ENCODE measurements at regions not wholly inside any gene's neighbourhood (a gene's known extent, or its start where the extent isn't known, plus 50 kb on each side); places are given as distances from the start of the nearest gene placed in this dataset.
"Not testable (repeated sequence)": the region's sequence is repeated elsewhere in the genome, so short reads cannot be mapped to it uniquely, and the experiment has no call there.

GRCh38 chr3:84683493-84683892, 275.3 kb upstream of the CADM2 start:
- Histone ChIP-seq H3K27me3 (ENCODE audit: insufficient read depth, low read length, poor library complexity, severe bottlenecking) (no peaks in the 10 kb centered on the region), H3F3A (ENCODE audit: low read depth) (no peaks in the 10 kb centered on the region), H3K79me2 (ENCODE audit: insufficient read depth, low read length) (no peaks in the 10 kb centered on the region), H3K4me3 (ENCODE audit: low read length, poor library complexity, severe bottlenecking) (no peak overlapping the region), H3K9me2 (replicated peaks; ENCODE audit: low read depth, low read length) (no peaks in the 10 kb centered on the region), H3K4me1 (ENCODE audit: insufficient read depth, low read length, poor library complexity, severe bottlenecking) (no peaks in the 10 kb centered on the region), H4K20me1 (ENCODE audit: insufficient read depth, low read length, poor library complexity, severe bottlenecking) (no peaks in the 10 kb centered on the region), H2AFZ (ENCODE audit: low read length) (no peak overlapping the region), H3K36me3 (ENCODE audit: insufficient read depth, low read length) (no peaks in the 10 kb centered on the region), H3K9ac (ENCODE audit: low read depth, low read length, poor library complexity, severe bottlenecking) (no peak overlapping the region), H3K4me2 (ENCODE audit: low read depth, low read length, poor library complexity, severe bottlenecking) (no peak overlapping the region), H3K9me3 (ENCODE audit: insufficient read depth, low read depth, low read length) (no peaks in the 10 kb centered on the region)
- TF ChIP-seq EZH2phosphoT487 (IDR thresholded peaks at IDR 0.05; ENCODE audit: borderline replicate concordance) (no peak), CTCF (conservative IDR thresholded peaks at IDR 0.05; ENCODE audit: low read length) (no peak)

DNA sequence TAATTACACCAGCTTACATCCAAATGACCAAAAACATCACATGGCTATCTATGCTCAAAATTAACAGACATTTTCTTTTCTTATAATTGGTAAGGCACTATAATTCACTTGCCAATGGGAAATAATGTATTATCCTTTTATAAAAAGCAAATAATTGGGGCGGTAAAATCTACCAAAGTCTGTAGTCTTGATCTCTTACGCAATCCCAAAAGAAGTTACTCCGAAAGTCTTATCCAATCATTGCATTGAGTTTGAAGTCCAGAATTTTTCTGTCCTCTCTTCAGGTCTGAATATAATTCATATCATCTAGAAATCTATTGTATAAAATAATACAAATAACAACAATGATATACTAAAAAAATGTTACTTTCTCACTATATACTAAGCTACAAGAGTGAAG, 273.3 kb upstream of the CADM2 start:
- Histone ChIP-seq H3K9me3 (ENCODE audit: insufficient read depth, low read depth, low read length) (no peaks in the 10 kb centered on the region), H3K79me2 (ENCODE audit: insufficient read depth, low read length) (no peaks in the 10 kb centered on the region), H3K4me2 (ENCODE audit: low read depth, low read length, poor library complexity, severe bottlenecking) (no peak overlapping the region), H3K9ac (ENCODE audit: low read depth, low read length, poor library complexity, severe bottlenecking) (no peak overlapping the region), H3F3A (ENCODE audit: low read depth) (no peaks in the 10 kb centered on the region), H3K27me3 (ENCODE audit: insufficient read depth, low read length, poor library complexity, severe bottlenecking) (no peaks in the 10 kb centered on the region), H3K4me3 (ENCODE audit: low read length, poor library complexity, severe bottlenecking) (no peak overlapping the region), H4K20me1 (ENCODE audit: insufficient read depth, low read length, poor library complexity, severe bottlenecking) (no peaks in the 10 kb centered on the region), H2AFZ (ENCODE audit: low read length) (no peak overlapping the region), H3K36me3 (ENCODE audit: insufficient read depth, low read length) (no peaks in the 10 kb centered on the region), H3K4me1 (ENCODE audit: insufficient read depth, low read length, poor library complexity, severe bottlenecking) (no peaks in the 10 kb centered on the region), H3K9me2 (replicated peaks; ENCODE audit: low read depth, low read length) (no peaks in the 10 kb centered on the region)
- no peak for TF ChIP-seq CTCF (conservative IDR thresholded peaks at IDR 0.05; ENCODE audit: low read length)
- TF ChIP-seq EZH2phosphoT487 (IDR thresholded peaks at IDR 0.05; ENCODE audit: borderline replicate concordance) = no peak

- H3K36me3 ChIP-seq (ENCODE audit: insufficient read depth, low read length) = no peaks in the 10 kb centered on the region
- no peaks in the 10 kb centered on the region for H3K9me2 ChIP-seq (replicated peaks; ENCODE audit: low read depth, low read length)
- TF ChIP-seq EZH2phosphoT487 (IDR thresholded peaks at IDR 0.05; ENCODE audit: borderline replicate concordance) = no peak
- TF ChIP-seq CTCF (conservative IDR thresholded peaks at IDR 0.05; ENCODE audit: low read length) = no peak
- no peak overlapping the region for H3K4me3 ChIP-seq (ENCODE audit: low read length, poor library complexity, severe bottlenecking)
- no peak overlapping the region for H3K9ac ChIP-seq (ENCODE audit: low read depth, low read length, poor library complexity, severe bottlenecking)
- H2AFZ ChIP-seq (ENCODE audit: low read length) = no peak overlapping the region
- H3K27me3 ChIP-seq (ENCODE audit: insufficient read depth, low read length, poor library complexity, severe bottlenecking) = no peaks in the 10 kb centered on the region
- H3K4me2 ChIP-seq (ENCODE audit: low read depth, low read length, poor library complexity, severe bottlenecking) = no peak overlapping the region
- H3K9me3 ChIP-seq (ENCODE audit: insufficient read depth, low read depth, low read length) = no peaks in the 10 kb centered on the region
- H3K79me2 ChIP-seq (ENCODE audit: insufficient read depth, low read length) = no peaks in the 10 kb centered on the region
- no peaks in the 10 kb centered on the region for H4K20me1 ChIP-seq (ENCODE audit: insufficient read depth, low read length, poor library complexity, severe bottlenecking)
- H3F3A ChIP-seq (ENCODE audit: low read depth) = no peaks in the 10 kb centered on the region
- H3K4me1 ChIP-seq (ENCODE audit: insufficient read depth, low read length, poor library complexity, severe bottlenecking) = no peaks in the 10 kb centered on the region
These were observed 266.5 kb upstream of the CADM2 start for GRCh38 chr3:84692261-84692660.

DNA sequence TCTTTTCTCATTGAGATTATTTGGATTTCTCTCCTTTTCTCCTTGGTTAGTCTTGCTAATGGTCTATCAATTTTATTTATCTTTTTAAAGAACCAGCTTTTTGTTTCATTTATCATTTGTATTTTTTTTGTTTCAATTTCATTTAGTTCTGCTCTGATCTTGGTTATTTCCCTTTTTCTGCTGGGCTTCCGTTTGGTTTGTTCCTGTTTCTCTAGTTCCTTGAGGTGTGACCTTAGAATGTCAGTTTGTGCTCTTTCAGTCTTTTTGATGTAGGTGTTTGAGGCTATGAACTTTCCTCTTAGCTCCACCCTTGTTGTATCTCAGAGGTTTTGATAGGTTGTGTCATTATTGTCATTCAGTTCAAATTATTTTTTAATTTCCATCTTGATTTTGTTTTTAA, 248.5 kb upstream of the CADM2 start:
- not testable (repeated sequence) for H3K36me3 ChIP-seq (ENCODE audit: insufficient read depth, low read length); H4K20me1 ChIP-seq (ENCODE audit: insufficient read depth, low read length, poor library complexity, severe bottlenecking); H2AFZ ChIP-seq (ENCODE audit: low read length); H3K27me3 ChIP-seq (ENCODE audit: insufficient read depth, low read length, poor library complexity, severe bottlenecking); H3K4me3 ChIP-seq (ENCODE audit: low read length, poor library complexity, severe bottlenecking); H3K4me2 ChIP-seq (ENCODE audit: low read depth, low read length, poor library complexity, severe bottlenecking); H3K9ac ChIP-seq (ENCODE audit: low read depth, low read length, poor library complexity, severe bottlenecking); H3K9me3 ChIP-seq (ENCODE audit: insufficient read depth, low read depth, low read length); H3K79me2 ChIP-seq (ENCODE audit: insufficient read depth, low read length); H3F3A ChIP-seq (ENCODE audit: low read depth); H3K4me1 ChIP-seq (ENCODE audit: insufficient read depth, low read length, poor library complexity, severe bottlenecking); H3K9me2 ChIP-seq (replicated peaks; ENCODE audit: low read depth, low read length)
